PC-9 (cell line): ENCODE measurements at regions not wholly inside any gene's neighbourhood (a gene's known extent, or its start where the extent isn't known, plus 50 kb on each side); places are given as distances from the start of the nearest gene placed in this dataset.

Source experiments
- BruUV-seq: library from RNA; stranded (reverse); fragments of 400-500 nt; replicated peaks from 2 replicates; lab custom pipeline; 2021; lab: Mats Ljungman, UMichigan
- CTCF ChIA-PET: fragments of 300-600 bp; sonication (Branson Sonifier 250); formaldehyde crosslinking; loops from one replicate; lab custom pipeline; 2022; ENCODE audit warnings: antibody characterized with exemption; lab: Charles Lee
- POLR2A ChIA-PET: fragments of 300-600 bp; sonication (Branson Sonifier 250); formaldehyde crosslinking; loops from one replicate; lab custom pipeline; 2022; ENCODE audit warnings: antibody characterized with exemption; ENCODE audit not compliant: unreplicated experiment; lab: Charles Lee
- DNase-seq, 2 experiments: peaks; one replicate each; pipeline versions ENCODE4 v3.0.0 to v3.0.0-alpha.2; 2015 to 2022; ENCODE audit warnings: mixed read lengths in 1 of 2
- H2AFZ ChIP-seq: fragments of 200-600 bp; sonication (generic); 2 replicates; pipeline ENCODE4 v1.8.1; 2017; ENCODE audit warnings: antibody characterized with exemption
- H3F3A ChIP-seq: fragments of 200-600 bp; sonication (generic); 2 replicates; pipeline ENCODE4 v1.8.1; 2017; ENCODE audit warnings: antibody characterized with exemption, mild to moderate bottlenecking, low read depth; ENCODE audit not compliant: insufficient read depth
- H3K27ac ChIP-seq: fragments of 200-600 bp; sonication (generic); 2 replicates; pipeline ENCODE4 v1.6.1; 2016; ENCODE audit warnings: mixed run types
- H3K27me3 ChIP-seq: fragments of 200-600 bp; sonication (generic); 2 replicates; pipeline ENCODE4 v1.6.1; 2016; ENCODE audit warnings: low read depth, mixed run types; ENCODE audit not compliant: insufficient read depth
- H3K36me3 ChIP-seq: fragments of 200-600 bp; sonication (generic); 2 replicates; pipeline ENCODE4 v1.6.1; 2016; ENCODE audit warnings: low read depth, mixed run types
- H3K4me1 ChIP-seq: fragments of 200-600 bp; sonication (generic); replicated peaks from 2 replicates; pipeline ENCODE4 v1.6.1; 2016; ENCODE audit warnings: mixed run types; ENCODE audit not compliant: insufficient read depth
- H3K4me2 ChIP-seq: fragments of 200-600 bp; sonication (generic); 2 replicates; pipeline ENCODE4 v1.6.1; 2017; ENCODE audit warnings: mixed run types
- H3K4me3 ChIP-seq: fragments of 200-600 bp; sonication (generic); 2 replicates; pipeline ENCODE4 v1.6.1; 2016; ENCODE audit warnings: mixed run types
- H3K79me2 ChIP-seq: fragments of 200-600 bp; sonication (generic); 2 replicates; pipeline ENCODE4 v1.6.1; 2017; ENCODE audit warnings: low read depth, mixed run types
- H3K9me2 ChIP-seq: fragments of 200-600 bp; sonication (generic); 2 replicates; pipeline ENCODE4 v1.8.1; 2017; ENCODE audit warnings: mild to moderate bottlenecking; ENCODE audit not compliant: insufficient read depth
- H3K9me3 ChIP-seq: fragments of 200-600 bp; sonication (generic); 2 replicates; pipeline ENCODE4 v1.8.1; 2016; ENCODE audit warnings: low read depth; ENCODE audit not compliant: insufficient read depth
- H4K20me1 ChIP-seq: fragments of 200-600 bp; sonication (generic); 2 replicates; pipeline ENCODE4 v1.8.1; 2017; ENCODE audit not compliant: insufficient read depth
- CTCF ChIP-seq: fragments of 200-600 bp; sonication (generic); conservative IDR thresholded peaks from 2 replicates; pipeline ENCODE4 v1.6.1; 2017; ENCODE audit warnings: mixed run types, antibody characterized with exemption, mild to moderate bottlenecking, moderate library complexity
- EZH2 ChIP-seq: fragments of 200-600 bp; sonication (generic); IDR thresholded peaks from 2 replicates; pipeline ENCODE4 v1.8.0; 2017; ENCODE audit warnings: antibody characterized with exemption, low read depth
- intact Hi-C: fragments of 100-400 bp; cut with micrococcal nuclease; formaldehyde crosslinking; loops from one replicate; pipeline ENCODE4 v1.10.0; 2022; ENCODE audit not compliant: unreplicated experiment

DNA sequence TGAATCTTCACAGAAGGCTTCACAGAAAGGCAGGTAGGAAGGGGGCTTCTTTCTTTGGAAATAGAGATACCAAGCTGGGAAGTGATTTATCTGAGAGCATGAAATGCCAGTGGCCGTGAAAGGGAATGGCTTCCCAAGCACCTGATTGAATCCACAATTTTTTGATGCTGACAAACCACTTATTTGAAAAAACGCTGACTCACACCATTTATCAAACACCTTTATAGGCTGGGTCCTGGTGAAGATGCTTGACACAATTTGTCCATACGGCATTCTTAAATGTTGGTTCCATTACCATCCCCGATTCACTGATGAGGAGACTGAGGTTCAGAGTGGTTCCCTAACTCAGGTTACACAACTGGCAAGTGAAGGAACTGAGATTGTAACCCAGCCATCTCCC is 64.1 kb upstream of the POMGNT2 start:
- Histone ChIP-seq H3K9me3 (peaks cover 4% of the 10 kb centered on the region; the same call in 1 of the 2 replicates), H3K4me3 (no peak overlapping the region), H3K4me2 (no peak overlapping the region), H4K20me1 (no peaks in the 10 kb centered on the region), H3K9me2 (no peaks in the 10 kb centered on the region), H3K4me1 (no peaks in the 10 kb centered on the region), H3K27ac (no peak overlapping the region), H3K27me3 (no peaks in the 10 kb centered on the region), H3F3A (no peaks in the 10 kb centered on the region), H3K36me3 (no peaks in the 10 kb centered on the region), H3K79me2 (no peaks in the 10 kb centered on the region), H2AFZ (no peak overlapping the region)
- POLR2A ChIA-PET, result interaction anchor here (0.6 kb wide), 1 partner anchor 872 kb away, joined by 4 read pairs; no protein-coding TSS in a partner anchor
- BruUV-seq, result no TSS peak
- intact Hi-C loops, result no loop called here
- CTCF ChIA-PET, result no interaction called here
- DNase-seq, result no peak
- TF ChIP-seq CTCF (no peak), EZH2 (no peak)

DNA sequence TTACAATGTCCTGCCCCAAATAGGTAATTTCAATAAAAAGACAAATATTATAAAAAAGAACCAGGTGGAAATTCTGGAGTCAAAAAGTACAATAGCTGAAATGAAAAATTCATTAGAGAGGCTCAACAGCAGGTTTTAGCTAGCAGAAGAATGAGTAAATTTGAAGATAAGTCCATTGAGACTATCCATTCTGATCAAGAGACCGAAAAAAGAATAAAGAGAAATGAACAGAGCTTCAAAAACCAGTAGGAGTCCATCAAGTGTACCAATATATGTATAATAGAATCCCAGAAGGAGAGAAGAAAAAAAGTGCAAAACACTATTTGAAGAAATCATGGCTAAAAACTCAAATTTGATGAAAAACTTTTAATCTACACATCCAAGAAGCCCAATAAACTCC is 60.5 kb upstream of the POMGNT2 start:
- TF ChIP-seq CTCF, result no peak
- TF ChIP-seq EZH2, result no peak
- no TSS peak for BruUV-seq
- Histone ChIP-seq H3K36me3 (no peaks in the 10 kb centered on the region), H3K27me3 (no peaks in the 10 kb centered on the region), H3K9me3 (peaks cover 4% of the 10 kb centered on the region; the same call in 1 of the 2 replicates), H3K27ac (no peak overlapping the region), H3K4me1 (no peaks in the 10 kb centered on the region), H3K4me2 (no peak overlapping the region), H4K20me1 (no peaks in the 10 kb centered on the region), H2AFZ (no peak overlapping the region), H3K4me3 (no peak overlapping the region), H3K79me2 (no peaks in the 10 kb centered on the region), H3F3A (no peaks in the 10 kb centered on the region), H3K9me2 (no peaks in the 10 kb centered on the region)
- intact Hi-C loops, result no loop called here
- CTCF ChIA-PET, result no interaction called here
- POLR2A ChIA-PET, result no interaction called here
- no peak for DNase-seq

- no peak for TF ChIP-seq CTCF
- no peak for TF ChIP-seq EZH2
- H3K9me2 ChIP-seq, result no peaks in the 10 kb centered on the region
- no peak for DNase-seq
- H3K27ac ChIP-seq, result no peak overlapping the region
- no peaks in the 10 kb centered on the region for H3K4me1 ChIP-seq
- BruUV-seq, result no TSS peak
- H3K79me2 ChIP-seq, result no peaks in the 10 kb centered on the region
- peaks cover 4% of the 10 kb centered on the region; the same call in 1 of the 2 replicates for H3K9me3 ChIP-seq
- intact Hi-C loops, result no loop called here
- no peaks in the 10 kb centered on the region for H4K20me1 ChIP-seq
- H3F3A ChIP-seq, result no peaks in the 10 kb centered on the region
- no peak overlapping the region for H2AFZ ChIP-seq
- H3K4me3 ChIP-seq, result no peak overlapping the region
- no peaks in the 10 kb centered on the region for H3K27me3 ChIP-seq
- CTCF ChIA-PET, result no interaction called here
- H3K36me3 ChIP-seq, result no peaks in the 10 kb centered on the region
- H3K4me2 ChIP-seq, result no peak overlapping the region
- POLR2A ChIA-PET, result no interaction called here
Measured at GRCh38 chr3:43165786-43166185, 59.9 kb upstream of the POMGNT2 start.
